GM21528 (cell line): ENCODE measurements at regions not wholly inside any gene's neighbourhood (a gene's known extent, or its start where the extent isn't known, plus 50 kb on each side); places are given as distances from the start of the nearest gene placed in this dataset.

Experiments
- ATAC-seq: cut with Tn5 transposase; IDR thresholded peaks from one replicate; pipeline ENCODE4 v1.9.1; 2021; ENCODE audit warnings: mild to moderate bottlenecking, moderate library complexity; ENCODE audit not compliant: unreplicated experiment, low FRiP score

DNA sequence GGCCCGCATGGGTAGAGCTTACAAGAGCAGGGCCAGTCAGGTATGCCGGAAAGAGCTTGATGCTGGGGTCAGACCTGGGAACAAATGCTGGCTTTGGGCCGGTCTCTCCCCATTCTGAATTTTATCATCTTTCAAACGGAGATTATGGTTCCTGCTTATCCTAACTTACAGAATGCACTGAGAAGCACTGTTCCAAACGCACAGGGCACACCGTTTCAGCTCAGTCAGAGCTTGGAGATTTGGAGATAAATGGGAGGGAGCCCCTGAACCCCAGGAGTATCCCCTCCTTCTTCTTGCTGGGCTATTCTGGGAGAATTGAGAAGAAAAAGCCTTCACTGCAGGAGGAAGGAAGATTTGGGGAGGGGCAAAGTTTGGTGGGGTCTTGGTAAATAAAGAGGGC lies 169.4 kb downstream of the DDX1 start:
- no peak for ATAC-seq

DNA sequence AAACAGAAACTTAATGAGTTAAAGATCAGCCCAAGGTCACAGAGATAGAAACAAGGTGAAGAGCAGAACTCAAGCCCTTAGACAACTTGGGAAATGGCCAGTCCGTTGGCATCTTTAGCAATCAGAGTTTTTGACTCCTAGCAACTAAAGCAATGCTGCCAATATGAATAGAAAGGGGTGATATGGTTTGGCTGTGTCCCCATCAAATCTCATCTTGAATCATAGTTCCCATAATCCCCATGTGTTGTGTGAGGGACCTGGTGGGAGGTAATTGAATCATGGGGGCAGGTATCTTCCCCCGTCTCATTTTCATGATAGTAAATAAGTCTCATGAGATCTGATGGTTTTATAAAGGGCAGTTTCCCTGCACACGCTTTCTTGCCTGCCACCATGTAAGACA lies 170.2 kb downstream of the DDX1 start:
- ATAC-seq, result no peak

DNA sequence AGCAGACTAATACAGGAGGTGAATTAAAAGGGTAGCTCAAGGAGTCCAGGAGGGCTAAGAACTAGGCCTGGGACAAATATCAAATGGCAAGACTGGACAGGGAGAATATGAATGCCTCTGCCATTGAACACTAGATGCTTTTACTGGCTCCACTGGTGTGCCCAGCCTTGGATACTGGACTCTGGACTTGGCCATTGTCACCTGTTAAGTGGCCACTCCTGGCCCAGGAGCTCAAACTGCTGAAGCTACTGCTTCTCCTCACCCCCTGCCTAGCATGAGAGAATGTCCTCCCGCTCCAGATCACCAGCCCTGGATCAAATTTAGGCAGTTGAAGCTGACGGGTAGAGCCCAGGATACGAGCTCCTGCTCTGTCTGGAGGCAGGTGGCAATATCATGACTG lies 170.8 kb downstream of the DDX1 start:
- ATAC-seq, result no peak

DNA sequence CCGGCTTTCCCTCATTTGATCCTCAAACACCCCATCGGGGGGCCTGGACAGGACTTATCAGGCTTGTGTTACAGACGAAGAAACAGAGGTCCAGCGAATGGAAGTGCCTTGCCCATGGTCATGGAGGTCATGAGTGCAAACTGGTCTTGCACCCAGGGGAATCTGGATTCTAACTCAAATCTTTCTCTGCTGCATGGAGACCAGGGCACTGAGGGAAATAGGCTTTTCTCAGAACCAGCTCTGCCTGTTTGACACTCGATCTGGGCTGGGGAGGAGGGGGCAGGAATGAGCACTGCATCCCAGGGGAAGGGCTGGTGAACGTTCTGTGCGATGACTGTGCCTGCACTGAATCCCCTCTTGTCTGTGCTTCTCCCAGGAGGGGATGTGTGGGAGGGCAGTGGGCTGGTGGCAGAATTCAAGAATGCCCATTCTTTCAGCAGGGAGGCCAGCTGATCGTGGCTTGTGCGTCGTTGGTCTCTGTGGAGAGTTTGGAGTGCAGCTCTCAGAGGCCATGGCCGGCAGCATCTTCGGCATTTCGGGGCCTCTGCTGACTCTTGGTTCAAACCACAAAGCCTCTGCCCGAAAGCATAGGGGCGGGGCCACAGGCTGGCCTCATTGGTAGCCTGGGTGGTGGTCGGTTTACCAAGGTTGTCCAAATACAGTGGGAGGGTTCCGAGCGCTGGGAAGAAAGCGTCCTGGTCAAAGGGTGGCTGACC lies 171.6 kb downstream of the DDX1 start:
- no peak for ATAC-seq

DNA sequence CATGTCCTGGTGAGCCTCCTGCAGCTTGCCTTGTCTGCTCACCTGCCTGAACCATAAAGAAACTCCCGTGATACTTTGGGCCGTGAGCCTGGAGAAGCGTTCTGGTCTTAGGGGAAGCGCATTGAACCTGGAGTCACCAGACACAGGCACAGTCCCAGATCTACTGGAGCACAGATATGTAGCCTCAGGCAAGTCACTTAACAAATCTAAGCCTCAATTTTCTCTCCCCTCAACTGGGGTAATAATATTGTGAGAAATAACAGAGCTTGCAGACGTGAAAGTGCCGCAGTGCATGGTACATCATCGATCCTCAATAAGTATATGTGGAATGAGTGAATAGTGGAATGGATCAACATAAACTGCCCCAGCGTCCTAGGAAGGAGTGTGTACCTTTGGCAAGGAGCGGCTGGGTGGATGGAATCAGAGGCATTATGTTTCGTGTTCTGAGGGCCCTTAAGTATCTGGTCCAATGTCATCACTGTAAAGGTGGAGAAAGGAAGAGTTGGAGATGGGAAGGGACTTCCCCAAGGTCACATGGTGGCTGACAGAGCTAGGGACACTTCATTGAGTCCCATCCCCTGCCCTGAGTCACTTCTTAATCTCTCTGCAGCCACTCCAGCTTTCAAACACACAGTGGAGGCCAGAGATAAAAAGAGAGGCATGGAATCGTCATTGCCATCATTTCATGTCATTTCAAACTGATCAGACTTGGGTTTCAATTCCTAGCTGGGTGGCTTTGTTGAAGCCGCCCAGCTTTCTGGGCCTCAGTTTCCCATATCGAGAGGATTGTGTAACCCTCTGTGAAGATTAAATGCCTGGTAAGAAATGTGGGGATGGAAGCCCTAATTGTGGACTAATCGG lies 172.4 kb downstream of the DDX1 start:
- no peak for ATAC-seq

DNA sequence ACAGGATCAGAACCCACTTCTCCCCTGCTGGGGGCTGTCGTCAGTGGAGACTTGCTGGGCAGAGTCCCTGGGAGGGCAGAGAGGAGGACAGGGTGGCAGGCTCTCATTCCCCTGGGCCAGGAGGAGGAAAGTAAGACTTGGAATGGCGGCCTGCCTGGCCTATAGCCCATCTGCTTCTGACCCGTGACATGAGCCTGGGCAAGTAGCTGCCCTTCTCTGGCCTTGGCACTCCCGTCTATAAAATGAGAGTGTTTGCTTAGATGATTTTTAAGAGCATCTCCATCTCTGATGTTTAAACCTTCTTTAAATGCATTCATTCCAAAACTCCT lies 173.0 kb downstream of the DDX1 start:
- ATAC-seq, result no peak

DNA sequence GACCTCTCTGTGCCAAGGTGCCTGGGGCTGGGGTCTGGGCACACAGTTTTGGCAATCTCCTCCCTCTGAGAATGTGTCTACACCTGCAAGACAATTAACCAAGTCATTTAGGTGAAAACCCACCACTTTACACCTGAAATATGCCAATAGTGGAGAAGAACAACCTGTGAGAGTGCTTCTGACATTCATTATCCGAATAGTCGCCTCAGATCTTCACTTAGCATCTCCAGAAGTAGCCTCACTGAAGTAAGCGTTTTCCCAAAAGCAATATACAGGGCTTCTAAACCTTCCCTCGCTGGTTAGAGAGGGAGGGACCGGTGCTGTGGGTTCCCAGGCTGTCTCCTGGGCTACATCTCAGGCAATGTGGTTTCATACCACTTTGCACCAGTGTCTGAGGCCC lies 173.5 kb downstream of the DDX1 start:
- no peak for ATAC-seq

DNA sequence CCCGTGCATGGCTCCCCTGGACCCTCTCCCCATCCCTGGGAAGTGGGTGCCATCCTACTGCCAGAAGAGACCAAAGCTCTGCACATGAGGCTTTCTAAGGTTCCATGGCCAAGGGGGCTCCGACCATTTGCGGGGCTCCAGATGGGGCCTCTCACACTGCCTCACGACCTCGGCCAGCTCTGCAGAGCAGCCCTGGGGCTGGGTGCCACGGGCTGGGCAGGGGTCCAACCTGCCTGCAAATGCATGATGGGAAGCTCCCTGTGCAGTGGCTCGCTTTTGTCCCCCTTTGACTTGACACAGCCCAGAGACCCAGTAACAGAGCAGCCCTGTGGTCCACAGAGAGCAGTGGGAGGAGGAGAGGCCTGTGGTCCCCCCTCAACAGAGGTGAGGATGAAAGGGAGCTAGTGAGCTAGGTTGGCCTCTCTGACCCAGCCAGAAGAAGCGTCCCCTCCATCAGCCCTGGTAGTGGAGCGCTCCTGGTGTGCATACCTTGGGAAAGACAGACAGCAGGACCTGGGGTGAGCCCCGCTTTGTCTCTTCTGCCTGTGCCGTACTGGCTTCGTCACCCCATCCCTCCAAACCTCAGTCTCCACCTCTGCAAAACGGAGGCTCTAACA lies 174.1 kb downstream of the DDX1 start:
- ATAC-seq, result no peak

DNA sequence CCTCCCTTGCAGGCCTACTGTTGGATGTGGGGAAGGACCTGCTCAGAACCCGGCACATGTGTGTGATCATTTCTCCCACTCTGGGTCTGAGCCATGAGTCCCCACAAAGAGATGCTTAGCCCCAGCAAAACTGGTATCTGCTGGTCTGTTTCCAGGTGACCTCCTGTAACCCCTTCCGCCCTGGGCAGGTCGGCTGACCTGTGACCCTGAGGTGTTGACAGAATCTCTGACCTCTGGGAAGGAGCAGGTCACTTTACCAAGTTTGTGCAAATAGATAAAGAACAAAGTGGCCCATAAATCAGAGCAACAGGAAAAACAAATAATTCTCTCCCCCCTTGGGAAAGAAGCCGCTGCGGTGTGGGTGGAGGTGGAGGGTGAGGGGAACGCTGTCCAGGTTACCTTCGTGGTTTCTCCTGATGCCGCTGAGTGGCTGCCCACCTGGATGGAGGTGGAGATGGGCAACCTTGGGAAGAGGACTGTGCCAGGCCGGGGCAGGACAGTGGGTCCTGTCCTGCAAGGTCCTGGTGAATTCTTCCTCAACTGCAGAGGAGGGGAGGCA lies 174.0 kb upstream of the MYCN start:
- no peak for ATAC-seq

DNA sequence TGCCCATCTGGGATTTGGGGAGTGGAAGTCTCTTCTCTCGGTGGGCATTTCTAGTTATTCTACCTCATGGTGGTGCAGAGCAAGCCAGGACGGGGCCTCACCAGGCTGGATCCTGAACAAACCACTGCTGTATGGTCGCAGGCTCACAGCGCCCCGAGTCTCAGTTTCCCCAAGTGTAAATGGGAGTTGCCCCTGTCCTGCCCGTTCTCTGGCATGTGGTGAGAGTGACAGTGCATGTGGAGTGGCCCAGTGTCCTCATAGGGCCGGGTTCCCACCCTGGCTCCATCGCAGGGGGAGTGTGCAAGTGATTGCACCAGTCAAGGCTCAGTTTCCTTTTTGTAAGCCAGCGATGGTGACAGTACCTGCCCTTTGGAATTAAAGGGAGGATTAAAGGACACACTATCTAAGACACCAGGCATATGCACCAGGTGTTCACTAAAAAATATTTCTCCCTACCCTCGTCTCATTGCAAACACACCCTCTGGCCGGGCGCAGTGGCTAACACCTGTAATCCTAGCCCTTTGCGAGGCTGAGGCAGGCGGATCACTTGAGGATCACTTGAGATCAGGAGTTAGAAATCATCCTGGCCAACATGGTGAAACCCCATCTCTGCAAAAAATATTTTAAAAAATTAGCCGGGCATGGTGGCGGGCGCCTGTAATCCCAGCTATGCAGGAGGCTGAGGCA lies 173.3 kb upstream of the MYCN start:
- no peak for ATAC-seq

DNA sequence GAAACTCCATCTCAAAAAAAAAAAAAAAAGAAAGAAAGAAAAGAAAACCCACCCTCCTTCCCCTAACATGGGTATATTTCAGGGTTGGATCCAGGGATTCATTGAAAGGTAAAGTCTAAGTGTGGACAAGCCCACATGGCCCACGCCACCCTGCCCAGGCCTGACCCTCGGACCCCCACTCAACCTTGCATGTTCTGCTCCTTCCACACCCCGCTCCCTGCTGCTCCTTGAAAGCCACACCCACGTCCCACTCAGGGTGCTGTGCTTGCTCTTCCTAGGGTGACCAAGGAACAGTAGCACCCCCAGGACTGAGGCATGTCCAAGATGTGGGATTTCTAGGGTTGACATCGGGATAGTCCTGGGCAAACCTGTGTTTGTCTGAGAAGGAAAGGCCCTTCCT lies 172.7 kb upstream of the MYCN start:
- ATAC-seq, result no peak

DNA sequence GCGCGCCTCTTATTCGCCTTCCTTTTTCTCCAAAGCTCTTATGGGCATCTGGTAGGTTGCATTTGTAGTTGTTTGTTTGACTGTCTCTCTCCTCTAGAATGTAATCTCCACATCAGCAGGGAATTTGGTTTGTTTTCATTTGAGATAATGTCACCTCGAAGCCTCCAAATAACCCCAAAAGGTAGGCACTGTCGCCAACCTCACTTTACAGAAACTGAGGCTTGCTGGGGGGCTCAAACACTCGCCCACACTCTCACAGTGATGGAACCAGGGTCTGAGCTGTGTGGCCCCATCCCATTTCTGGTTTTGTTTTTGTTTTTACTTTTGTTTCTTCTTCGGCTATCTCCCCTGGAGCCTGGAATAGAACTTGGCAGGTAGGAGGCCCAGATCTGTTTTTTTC lies 172.2 kb upstream of the MYCN start:
- no peak for ATAC-seq

DNA sequence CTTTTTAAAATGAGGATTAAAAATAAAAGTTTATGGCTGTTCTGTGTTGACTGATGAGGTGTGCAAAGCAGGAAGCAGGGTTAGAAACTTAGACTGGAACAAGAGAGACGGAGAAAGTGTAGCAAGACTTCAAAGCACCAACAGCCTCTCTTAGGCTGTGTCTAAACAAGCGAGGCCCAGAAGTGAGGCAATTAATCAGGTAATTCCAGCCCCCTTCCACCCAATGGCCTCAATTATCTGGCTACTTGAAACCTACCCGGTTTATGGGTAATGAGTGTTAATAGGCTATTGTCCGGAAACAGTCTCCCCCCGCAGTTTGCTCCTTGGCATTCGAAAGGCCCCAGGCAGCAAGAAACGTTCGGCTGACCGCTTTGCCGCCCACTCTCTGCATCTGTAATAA lies 171.7 kb upstream of the MYCN start:
- no peak for ATAC-seq

DNA sequence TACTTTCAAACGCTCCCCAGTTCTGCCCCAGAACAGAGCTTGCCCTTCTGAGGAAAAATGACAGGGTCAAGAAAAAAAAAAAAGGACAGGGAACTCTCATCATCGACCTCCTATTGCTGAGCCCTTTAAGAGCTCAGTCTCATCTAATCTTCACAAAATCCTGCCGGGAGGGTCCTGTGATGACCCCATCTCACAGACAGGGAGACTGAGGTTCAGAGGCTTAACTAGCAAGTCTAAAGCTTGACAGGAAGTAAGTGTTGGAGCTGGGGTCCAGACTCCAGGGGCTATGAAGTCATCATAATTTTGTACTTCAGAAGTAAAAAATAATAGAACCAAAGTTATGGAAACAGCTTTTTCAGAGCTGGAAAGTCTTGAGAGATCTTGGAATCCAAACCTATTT lies 171.1 kb upstream of the MYCN start:
- ATAC-seq, result no peak

DNA sequence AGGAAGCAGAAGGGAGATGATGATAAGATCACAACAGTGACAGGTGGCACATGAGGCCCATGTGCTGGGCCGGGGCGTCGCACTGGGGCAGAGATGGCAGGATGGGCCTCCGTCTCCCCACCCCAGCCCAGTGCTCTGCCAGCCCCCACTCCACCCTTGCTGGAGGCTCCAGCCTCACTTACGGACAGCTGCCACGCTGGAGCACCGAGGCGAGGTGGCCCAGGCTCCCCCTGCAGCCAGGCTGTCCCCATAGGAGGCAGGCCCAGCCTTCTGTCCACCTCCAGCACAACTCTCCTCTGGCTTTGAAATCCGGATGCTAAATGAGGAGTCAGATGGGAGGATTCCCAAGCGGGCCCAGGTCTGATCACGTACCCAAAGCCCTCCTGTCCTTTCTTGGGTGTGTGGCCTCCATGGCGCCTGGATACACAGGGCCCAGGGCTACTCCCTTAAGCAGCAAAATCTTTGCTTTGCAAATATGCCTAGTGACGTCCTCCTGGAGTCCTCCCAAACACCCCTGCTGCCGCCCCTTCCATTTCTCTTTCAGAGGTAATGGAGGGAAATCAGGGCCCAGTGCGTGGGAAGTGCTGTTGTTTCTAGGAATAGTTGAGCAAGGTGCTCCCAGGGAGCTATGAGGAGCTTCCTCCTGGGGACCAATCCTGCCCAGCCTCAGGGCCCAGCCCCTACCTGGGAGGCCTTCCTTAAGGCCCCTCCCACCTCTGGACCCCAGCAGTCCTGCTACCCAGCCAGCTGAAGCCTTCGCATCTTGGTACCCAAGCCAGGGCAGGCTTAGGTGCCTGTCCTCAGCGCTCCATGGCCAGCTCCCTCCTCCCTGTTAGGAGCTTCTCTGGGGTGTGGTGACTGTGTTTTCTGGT lies 170.4 kb upstream of the MYCN start:
- no peak for ATAC-seq

DNA sequence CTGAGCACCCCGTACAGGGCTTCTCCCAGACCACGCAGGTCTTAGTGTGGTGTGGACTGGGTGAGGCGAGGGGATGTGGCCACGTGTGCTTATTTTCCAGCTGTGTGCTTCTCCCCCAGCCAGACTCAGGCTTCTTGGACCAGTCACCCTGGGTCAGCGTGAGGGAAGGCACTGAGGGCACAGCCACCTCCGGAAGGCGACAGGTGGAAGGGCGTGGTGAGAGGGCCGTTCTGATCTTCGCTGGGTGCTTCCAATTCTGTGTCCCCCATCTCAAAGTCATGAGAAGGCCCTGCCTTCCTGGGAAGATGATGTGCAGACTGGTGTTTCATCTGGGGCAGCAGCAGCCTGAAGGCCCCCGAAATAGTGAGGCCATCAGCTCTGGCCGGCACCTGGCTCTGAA lies 169.7 kb upstream of the MYCN start:
- ATAC-seq, result no peak

DNA sequence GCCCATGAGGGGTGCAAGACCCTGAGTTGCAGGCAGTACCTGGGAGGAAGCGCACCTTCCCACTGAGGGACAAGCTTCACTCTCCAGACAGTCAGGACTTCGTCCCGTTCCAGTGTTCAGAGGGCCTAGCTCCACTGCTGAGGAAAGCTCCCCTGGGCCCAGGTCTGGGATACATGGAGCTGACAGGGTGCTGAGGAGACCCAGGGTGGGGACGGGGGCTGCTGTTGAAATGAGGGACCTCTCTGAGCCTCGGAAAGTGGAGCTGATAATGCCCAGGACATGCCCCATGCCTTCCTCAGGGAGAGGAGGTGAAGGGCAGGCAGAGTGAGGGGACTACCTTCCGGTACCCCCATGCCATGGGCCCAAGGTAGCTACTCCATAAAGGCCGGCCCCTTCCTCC lies 169.2 kb upstream of the MYCN start:
- no peak for ATAC-seq

DNA sequence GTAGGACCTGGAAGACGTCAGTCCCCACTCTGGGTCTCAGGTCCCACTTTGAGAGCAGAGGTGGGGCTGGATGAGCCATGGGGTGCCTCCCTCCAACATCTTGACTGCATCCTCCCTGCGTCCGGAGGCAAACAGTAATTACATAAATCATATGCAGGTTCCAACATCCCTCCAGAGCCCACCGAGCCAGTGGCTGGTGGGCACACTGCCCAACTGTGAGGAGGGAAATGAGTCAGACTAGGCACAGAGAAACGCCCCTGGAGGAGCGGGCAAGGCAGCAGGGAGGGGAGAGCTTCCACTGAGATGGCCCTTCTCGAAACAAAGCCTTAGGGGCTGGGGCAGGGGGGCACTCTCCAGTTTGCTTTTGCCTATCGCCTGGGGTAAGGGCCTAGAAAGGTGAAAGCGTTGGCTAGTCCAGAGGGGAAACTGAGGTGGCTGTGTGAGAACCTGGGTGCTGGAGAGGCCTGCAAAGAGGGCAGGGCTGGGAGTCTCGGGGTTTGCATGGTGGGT lies 168.2 kb upstream of the MYCN start:
- no peak for ATAC-seq

DNA sequence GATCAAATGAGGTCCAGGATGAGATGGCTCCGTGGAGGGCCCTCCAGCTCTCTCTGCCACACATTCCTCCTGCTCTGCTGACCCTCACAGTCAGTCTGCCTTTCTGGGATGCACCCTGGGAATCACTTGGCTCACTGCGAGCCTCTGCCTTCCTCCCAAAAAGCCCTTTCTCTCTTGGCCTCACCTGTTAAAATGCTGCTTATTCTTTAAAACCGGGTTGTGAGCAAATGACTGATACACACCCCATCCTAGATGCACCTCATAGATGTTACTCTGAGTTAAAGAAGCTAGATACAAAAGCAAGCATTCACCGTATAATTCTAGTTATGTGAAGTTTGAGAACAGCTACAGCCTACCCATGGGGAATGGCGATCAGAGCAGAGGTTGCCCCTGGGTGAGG lies 167.7 kb upstream of the MYCN start:
- no peak for ATAC-seq

DNA sequence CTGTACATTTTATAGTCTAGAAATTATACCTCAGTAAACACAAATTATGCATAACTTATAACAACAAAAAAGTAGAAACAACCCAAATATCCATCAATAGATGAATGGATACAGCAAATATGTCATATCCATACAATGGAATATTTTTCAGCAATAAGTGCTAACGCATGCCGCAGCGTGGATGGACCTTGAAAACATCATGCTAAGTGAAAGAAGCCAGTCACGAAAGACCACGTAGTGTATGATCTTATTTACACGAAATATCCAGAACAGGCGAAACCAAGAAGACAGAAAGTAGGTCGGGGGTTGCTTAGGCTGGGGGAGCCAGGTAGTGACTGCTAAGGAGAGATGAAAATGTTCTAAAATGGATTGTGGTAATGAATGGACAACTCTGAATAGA lies 167.1 kb upstream of the MYCN start:
- ATAC-seq, result no peak
